Rectal smooth muscle tissue (tissue), 1 donor: ENCODE measurements at regions not wholly inside any gene's neighbourhood (a gene's known extent, or its start where the extent isn't known, plus 50 kb on each side); places are given as distances from the start of the nearest gene placed in this dataset.

Experiments used
- H3K27ac ChIP-seq: one replicate; pipeline ENCODE4 v1.7.0; 2013; ENCODE audit warnings: low read depth, low read length, inconsistent platforms
- H3K27me3 ChIP-seq: one replicate; pipeline ENCODE4 v1.7.0; 2013; ENCODE audit warnings: low read length; ENCODE audit not compliant: control insufficient read depth, insufficient read depth
- H3K36me3 ChIP-seq: one replicate; pipeline ENCODE4 v1.7.0; 2013; ENCODE audit warnings: low read length; ENCODE audit not compliant: control insufficient read depth, insufficient read depth
- H3K4me1 ChIP-seq: one replicate; pipeline ENCODE4 v1.7.0; 2013; ENCODE audit warnings: low read length; ENCODE audit not compliant: control insufficient read depth, insufficient read depth
- H3K4me3 ChIP-seq: one replicate; pipeline ENCODE4 v1.7.0; 2013; ENCODE audit warnings: low read length
- H3K9ac ChIP-seq: one replicate; pipeline ENCODE4 v1.7.0; 2013; ENCODE audit warnings: low read length

GRCh38 chr20:60266177-60266823, 308.1 kb downstream of the CDH26 start:
- Histone ChIP-seq H3K27me3 (no peaks in the 10 kb centered on the region), H3K36me3 (no peaks in the 10 kb centered on the region), H3K9ac (no peak overlapping the region), H3K27ac (no peak overlapping the region), H3K4me3 (no peak overlapping the region), H3K4me1 (no peaks in the 10 kb centered on the region)

DNA sequence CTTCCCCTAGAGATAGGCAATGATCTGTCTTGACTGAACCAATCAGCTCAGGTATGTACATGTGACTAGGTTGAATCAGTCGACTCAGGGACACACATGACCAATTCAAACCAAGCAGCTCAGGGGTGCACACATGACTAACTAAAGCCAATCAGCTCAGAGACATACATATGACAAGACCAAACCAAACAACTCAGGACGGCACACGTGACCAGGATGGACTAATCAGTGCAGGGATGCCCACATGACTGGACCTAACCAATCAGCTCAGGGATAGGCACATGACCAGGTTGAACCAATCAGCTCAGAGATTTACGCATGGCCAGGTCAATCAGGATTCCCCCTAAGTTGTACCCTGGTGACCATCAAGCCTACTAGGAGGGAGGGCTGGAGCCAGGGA, 310.3 kb downstream of the CDH26 start:
- no peak overlapping the region for H3K9ac ChIP-seq
- no peaks in the 10 kb centered on the region for H3K36me3 ChIP-seq
- no peak overlapping the region for H3K4me3 ChIP-seq
- no peak overlapping the region for H3K27ac ChIP-seq
- H3K27me3 ChIP-seq, result no peaks in the 10 kb centered on the region
- H3K4me1 ChIP-seq, result no peaks in the 10 kb centered on the region

DNA sequence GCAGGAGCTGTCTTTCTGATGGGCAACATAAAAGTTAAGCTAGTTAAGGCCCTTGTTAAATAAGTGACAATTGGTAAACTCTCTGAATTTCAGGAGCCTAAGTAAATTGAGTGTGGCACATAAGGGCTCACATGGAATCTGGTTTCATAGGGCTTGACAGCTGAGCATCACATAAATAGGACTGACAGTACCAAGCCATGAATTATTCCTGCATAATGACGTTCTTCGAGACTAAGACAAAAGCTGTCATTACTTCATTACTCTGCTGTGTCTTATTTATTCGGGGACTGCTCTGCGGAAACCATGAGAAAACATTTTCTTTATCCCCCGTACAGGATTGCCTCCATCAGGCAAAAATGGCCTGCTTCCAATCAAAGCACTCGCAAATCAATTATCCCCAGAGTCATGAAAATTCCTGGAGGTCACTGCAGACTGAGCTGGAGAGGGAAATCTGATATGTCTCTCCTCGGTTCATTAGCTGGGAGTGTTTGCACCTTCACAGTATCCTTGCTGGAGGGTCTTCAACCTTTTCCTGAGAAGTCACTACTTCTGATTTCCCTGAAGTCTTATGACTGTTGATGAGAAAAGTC, 311.4 kb downstream of the CDH26 start:
- H3K9ac ChIP-seq, result no peak overlapping the region
- H3K36me3 ChIP-seq, result no peaks in the 10 kb centered on the region
- H3K27me3 ChIP-seq, result peaks cover 2% of the 10 kb centered on the region
- no peak overlapping the region for H3K4me3 ChIP-seq
- no peaks in the 10 kb centered on the region for H3K4me1 ChIP-seq
- H3K27ac ChIP-seq, result no peak overlapping the region

GRCh38 chr20:60270341-60270740, 312.1 kb downstream of the CDH26 start:
- Histone ChIP-seq H3K27ac (no peak overlapping the region), H3K9ac (no peak overlapping the region), H3K27me3 (peaks cover 2% of the 10 kb centered on the region), H3K4me1 (no peaks in the 10 kb centered on the region), H3K36me3 (no peaks in the 10 kb centered on the region), H3K4me3 (no peak overlapping the region)

- no peak overlapping the region for H3K27ac ChIP-seq
- peaks cover 2% of the 10 kb centered on the region for H3K27me3 ChIP-seq
- H3K4me1 ChIP-seq, result no peaks in the 10 kb centered on the region
- H3K9ac ChIP-seq, result no peak overlapping the region
- no peaks in the 10 kb centered on the region for H3K36me3 ChIP-seq
- no peak overlapping the region for H3K4me3 ChIP-seq
Measured at GRCh38 chr20:60271597-60271996, 313.4 kb downstream of the CDH26 start.

GRCh38 chr20:60272790-60273189, 314.6 kb downstream of the CDH26 start:
- Histone ChIP-seq H3K9ac (no peak overlapping the region), H3K27me3 (peaks cover 2% of the 10 kb centered on the region), H3K4me1 (no peaks in the 10 kb centered on the region), H3K4me3 (no peak overlapping the region), H3K36me3 (no peaks in the 10 kb centered on the region), H3K27ac (no peak overlapping the region)

DNA sequence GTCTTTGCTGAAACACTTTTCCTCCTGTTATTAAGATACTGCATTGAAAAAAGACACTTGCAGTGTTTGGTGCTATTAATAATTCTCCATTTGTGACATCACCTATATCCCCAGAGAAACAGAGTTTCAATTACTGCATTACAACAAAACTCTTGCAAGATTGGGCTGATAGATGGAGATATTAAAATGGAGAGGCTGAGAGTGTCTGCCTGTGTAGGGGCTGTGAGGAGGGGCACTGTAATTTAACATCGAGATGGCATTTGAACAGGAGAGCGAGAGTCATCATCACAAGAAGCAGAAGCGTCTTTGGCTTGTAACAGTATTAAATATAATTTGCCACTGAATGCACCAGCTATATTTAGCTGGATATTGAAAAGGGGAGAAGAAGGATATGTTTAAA, 316.5 kb downstream of the CDH26 start:
- no peak overlapping the region for H3K9ac ChIP-seq
- H3K27me3 ChIP-seq, result peaks cover 2% of the 10 kb centered on the region
- H3K4me3 ChIP-seq, result no peak overlapping the region
- no peaks in the 10 kb centered on the region for H3K36me3 ChIP-seq
- no peaks in the 10 kb centered on the region for H3K4me1 ChIP-seq
- H3K27ac ChIP-seq, result no peak overlapping the region

DNA sequence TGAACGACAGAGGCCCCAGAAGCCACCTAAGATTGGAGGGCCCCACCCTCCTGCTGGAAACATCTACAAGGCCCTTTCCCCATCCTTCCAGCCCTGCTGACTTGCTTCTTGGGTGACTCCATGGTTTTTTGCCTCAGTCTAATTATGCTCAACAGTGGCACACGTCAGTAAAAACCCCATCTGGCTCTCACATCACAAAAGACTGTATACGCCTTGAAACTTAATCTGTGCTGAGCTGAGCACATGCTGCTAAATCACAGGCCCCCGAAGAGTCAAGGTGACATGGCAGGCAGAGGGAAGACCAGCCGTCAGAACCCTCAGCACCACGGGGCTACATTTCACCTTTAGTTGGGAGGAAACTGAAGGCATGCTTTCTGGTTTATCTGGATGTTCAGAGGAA, 323.1 kb downstream of the CDH26 start:
- H3K9ac ChIP-seq, result no peak overlapping the region
- no peak overlapping the region for H3K4me3 ChIP-seq
- H3K4me1 ChIP-seq, result no peaks in the 10 kb centered on the region
- H3K27ac ChIP-seq, result no peak overlapping the region
- H3K36me3 ChIP-seq, result no peaks in the 10 kb centered on the region
- no peaks in the 10 kb centered on the region for H3K27me3 ChIP-seq

DNA sequence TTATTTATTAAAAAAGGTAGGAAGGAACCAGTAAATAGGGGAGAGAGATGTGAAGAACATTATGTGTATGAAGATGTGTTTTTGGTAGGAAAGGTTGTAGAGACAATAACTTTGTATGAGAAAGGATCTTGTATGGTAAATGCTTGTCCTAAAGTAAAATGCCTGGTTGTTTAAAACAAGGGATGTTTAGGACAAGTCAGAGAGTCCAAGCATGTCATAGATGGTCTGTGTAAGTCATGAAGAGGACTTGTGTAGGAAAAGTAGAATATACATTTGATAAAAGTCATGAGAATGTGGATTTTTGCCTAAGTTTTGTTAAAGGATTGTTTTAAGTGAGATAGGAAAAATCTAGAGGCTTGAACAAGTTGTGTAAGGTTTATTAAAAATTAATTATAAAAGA, 325.1 kb downstream of the CDH26 start:
- H3K9ac ChIP-seq, result no peak overlapping the region
- H3K27me3 ChIP-seq, result no peaks in the 10 kb centered on the region
- H3K4me3 ChIP-seq, result no peak overlapping the region
- H3K4me1 ChIP-seq, result no peaks in the 10 kb centered on the region
- no peaks in the 10 kb centered on the region for H3K36me3 ChIP-seq
- no peak overlapping the region for H3K27ac ChIP-seq

DNA sequence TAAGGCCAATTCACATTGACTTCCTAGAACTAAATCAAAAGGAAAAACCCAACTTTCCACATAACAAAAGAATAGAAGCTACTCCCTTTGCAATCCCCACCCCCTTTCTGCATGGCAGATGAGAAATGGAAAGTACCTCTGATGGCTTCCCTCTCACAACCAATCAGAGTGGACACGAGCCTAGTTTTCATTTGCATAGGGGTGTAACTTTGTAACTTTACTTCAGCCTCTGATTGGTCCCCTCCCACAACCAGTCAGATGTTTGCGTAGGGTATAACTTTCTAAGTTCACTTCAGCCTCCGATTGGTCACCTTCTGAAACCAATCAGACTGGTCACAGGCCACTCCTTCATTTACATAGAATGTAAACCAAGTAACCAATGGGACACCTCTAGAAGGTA, 328.5 kb downstream of the CDH26 start:
- H3K27me3 ChIP-seq, result no peaks in the 10 kb centered on the region
- no peak overlapping the region for H3K27ac ChIP-seq
- H3K4me1 ChIP-seq, result no peaks in the 10 kb centered on the region
- no peak overlapping the region for H3K9ac ChIP-seq
- no peaks in the 10 kb centered on the region for H3K36me3 ChIP-seq
- H3K4me3 ChIP-seq, result no peak overlapping the region

- Histone ChIP-seq H3K9ac (no peak overlapping the region), H3K27me3 (no peaks in the 10 kb centered on the region), H3K27ac (no peak overlapping the region), H3K4me3 (no peak overlapping the region), H3K4me1 (no peaks in the 10 kb centered on the region), H3K36me3 (no peaks in the 10 kb centered on the region)
Measured at GRCh38 chr20:60288945-60289344, 330.7 kb downstream of the CDH26 start.

DNA sequence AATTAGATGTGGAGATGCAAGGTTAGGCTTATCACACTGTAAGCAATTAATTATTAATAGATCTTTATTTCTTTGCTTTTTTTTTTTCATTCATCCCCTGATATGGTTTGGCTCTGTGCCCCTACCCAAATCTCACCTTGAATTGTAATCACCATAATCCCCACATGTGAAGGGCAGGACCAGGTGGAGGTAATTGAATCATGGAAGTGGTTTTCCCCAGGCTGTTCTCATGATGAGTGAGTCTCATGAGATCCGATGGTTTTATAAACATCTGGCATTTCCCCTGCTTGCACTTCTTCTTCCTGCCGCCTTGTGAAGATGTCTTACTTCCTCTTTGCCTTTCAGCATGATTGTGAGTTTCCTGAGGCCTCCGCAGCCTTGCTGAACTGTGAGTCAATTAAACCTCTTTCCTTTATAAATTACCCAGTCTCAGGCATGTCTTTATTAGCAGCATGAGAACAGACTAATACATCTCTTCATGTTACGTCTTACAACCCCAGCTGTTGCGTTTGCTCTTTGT, 333.8 kb downstream of the CDH26 start:
- no peaks in the 10 kb centered on the region for H3K27me3 ChIP-seq

DNA sequence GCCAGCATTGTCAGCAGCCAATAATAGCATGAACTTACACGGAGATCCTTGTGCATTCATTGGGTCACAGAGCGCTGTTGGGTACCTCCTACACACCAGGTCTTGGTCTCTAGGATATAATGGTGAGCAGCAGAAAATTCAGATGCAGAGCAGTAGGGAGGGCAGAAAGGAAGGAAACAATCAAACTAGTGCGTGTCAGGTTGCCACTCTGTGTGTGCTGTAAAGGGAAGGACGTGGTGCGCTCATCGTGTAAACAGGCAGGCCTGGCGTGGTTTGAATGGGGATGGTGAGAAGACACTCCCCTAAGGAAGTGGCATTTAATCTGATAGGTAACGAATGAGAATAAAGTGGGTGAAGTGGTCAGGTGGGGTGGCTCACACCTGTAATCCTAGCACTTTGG, 336.4 kb downstream of the CDH26 start:
- no peaks in the 10 kb centered on the region for H3K4me1 ChIP-seq
- no peak overlapping the region for H3K4me3 ChIP-seq
- H3K9ac ChIP-seq, result no peak overlapping the region
- H3K27me3 ChIP-seq, result no peaks in the 10 kb centered on the region
- H3K36me3 ChIP-seq, result no peaks in the 10 kb centered on the region
- no peak overlapping the region for H3K27ac ChIP-seq

More for the DNA sequence above, 333.8 kb downstream of the CDH26 start:
- Histone ChIP-seq H3K4me1 (no peaks in the 10 kb centered on the region), H3K36me3 (no peaks in the 10 kb centered on the region), H3K9ac (no peak overlapping the region), H3K27ac (no peak overlapping the region), H3K4me3 (no peak overlapping the region)
